Activated CD8-positive, alpha-beta T cell treated with anti-CD3 and anti-CD28 coated beads, Interleukin-2, amount 10 ng/mL, durations not matched to agents 7 days and 5 days (primary cell): ENCODE measurements at regions not wholly inside any gene's neighbourhood (a gene's known extent, or its start where the extent isn't known, plus 50 kb on each side); places are given as distances from the start of the nearest gene placed in this dataset.

ENCODE experiments used
- ATAC-seq: fragments of 150-1000 bp; cut with Tn5 transposase; one replicate; pipeline ENCODE4 v1.10.0; 2021; ENCODE audit warnings: moderate library complexity
- CTCF ChIA-PET: fragments of 350-600 bp; sonication (Branson Sonifier 250); formaldehyde crosslinking; loops from one replicate; lab custom pipeline; 2021; ENCODE audit warnings: antibody characterized with exemption; lab: Charles Lee
- POLR2A ChIA-PET: fragments of 350-600 bp; sonication (Branson Sonifier 250); formaldehyde crosslinking; loops from one replicate; lab custom pipeline; 2021; ENCODE audit warnings: antibody characterized with exemption; lab: Charles Lee
- DNase-seq: peaks from one replicate; pipeline ENCODE4 v3.0.0-alpha.2; 2020
- H3K27ac Mint-ChIP-seq: one replicate; pipeline ENCODE4 v1.8.0; 2021; ENCODE audit warnings: mild to moderate bottlenecking, mixed read lengths
- H3K27me3 Mint-ChIP-seq: one replicate; pipeline ENCODE4 v1.8.0; 2021; ENCODE audit warnings: low read depth, mixed read lengths
- H3K36me3 Mint-ChIP-seq: one replicate; pipeline ENCODE4 v1.8.0; 2021; ENCODE audit warnings: low read depth, mixed read lengths
- H3K4me1 Mint-ChIP-seq: one replicate; pipeline ENCODE4 v1.8.0; 2021; ENCODE audit warnings: low read depth, mixed read lengths
- H3K4me3 Mint-ChIP-seq: one replicate; pipeline ENCODE4 v1.8.0; 2021; ENCODE audit warnings: mild to moderate bottlenecking, mixed read lengths
- H3K9me3 Mint-ChIP-seq: one replicate; pipeline ENCODE4 v1.8.0; 2022; ENCODE audit warnings: mixed read lengths; ENCODE audit not compliant: insufficient read depth

- no peak for DNase-seq
- Mint-ChIP-seq H3K27ac (no peak overlapping the region), H3K4me3 (no peak overlapping the region), H3K27me3 (no peaks in the 10 kb centered on the region), H3K36me3 (no peaks in the 10 kb centered on the region), H3K4me1 (no peaks in the 10 kb centered on the region), H3K9me3 (no peaks in the 10 kb centered on the region)
- ATAC-seq = no peak
- CTCF ChIA-PET = no interaction called here
- POLR2A ChIA-PET = no interaction called here
Observed at GRCh38 chr4:41377196-41377595, 120.5 kb downstream of the UCHL1 start.

- POLR2A ChIA-PET = no interaction called here
- Mint-ChIP-seq H3K27me3 (no peaks in the 10 kb centered on the region), H3K36me3 (no peaks in the 10 kb centered on the region), H3K4me3 (no peak overlapping the region), H3K9me3 (no peaks in the 10 kb centered on the region), H3K27ac (no peak overlapping the region), H3K4me1 (no peaks in the 10 kb centered on the region)
- ATAC-seq = no peak
- no peak for DNase-seq
- CTCF ChIA-PET = no interaction called here
Observed at GRCh38 chr4:41379230-41379629, 122.5 kb downstream of the UCHL1 start.

GRCh38 chr4:41380511-41381157 lies 123.9 kb downstream of the UCHL1 start:
- no peaks in the 10 kb centered on the region for H3K4me1 Mint-ChIP-seq
- DNase-seq = no peak
- H3K4me3 Mint-ChIP-seq = no peak overlapping the region
- CTCF ChIA-PET = no interaction called here
- H3K36me3 Mint-ChIP-seq = no peaks in the 10 kb centered on the region
- H3K27me3 Mint-ChIP-seq = no peaks in the 10 kb centered on the region
- H3K9me3 Mint-ChIP-seq = no peaks in the 10 kb centered on the region
- no peak for ATAC-seq
- POLR2A ChIA-PET = no interaction called here
- H3K27ac Mint-ChIP-seq = no peak overlapping the region

GRCh38 chr4:41381384-41381783 lies 124.7 kb downstream of the UCHL1 start:
- H3K27ac Mint-ChIP-seq = no peak overlapping the region
- no peaks in the 10 kb centered on the region for H3K4me1 Mint-ChIP-seq
- DNase-seq (no peak), ATAC-seq (no peak)
- H3K36me3 Mint-ChIP-seq = no peaks in the 10 kb centered on the region
- no peaks in the 10 kb centered on the region for H3K27me3 Mint-ChIP-seq
- H3K9me3 Mint-ChIP-seq = no peaks in the 10 kb centered on the region
- no peak overlapping the region for H3K4me3 Mint-ChIP-seq
- ChIA-PET CTCF (no interaction called here), POLR2A (no interaction called here)

GRCh38 chr4:41384992-41385391 lies 128.3 kb downstream of the UCHL1 start:
- DNase-seq (no peak), ATAC-seq (no peak)
- CTCF ChIA-PET = no interaction called here
- Mint-ChIP-seq H3K27me3 (no peaks in the 10 kb centered on the region), H3K27ac (no peak overlapping the region), H3K9me3 (no peaks in the 10 kb centered on the region), H3K4me1 (no peaks in the 10 kb centered on the region), H3K4me3 (no peak overlapping the region), H3K36me3 (no peaks in the 10 kb centered on the region)
- POLR2A ChIA-PET = no interaction called here

- H3K4me1 Mint-ChIP-seq = no peaks in the 10 kb centered on the region
- H3K9me3 Mint-ChIP-seq = no peaks in the 10 kb centered on the region
- DNase-seq (no peak), ATAC-seq (no peak)
- H3K27me3 Mint-ChIP-seq = no peaks in the 10 kb centered on the region
- no peak overlapping the region for H3K27ac Mint-ChIP-seq
- POLR2A ChIA-PET = no interaction called here
- H3K4me3 Mint-ChIP-seq = no peak overlapping the region
- CTCF ChIA-PET = no interaction called here
- H3K36me3 Mint-ChIP-seq = no peaks in the 10 kb centered on the region
Observed at GRCh38 chr4:41385481-41385880, 128.8 kb downstream of the UCHL1 start.

GRCh38 chr4:41388080-41388479 lies 131.4 kb downstream of the UCHL1 start:
- POLR2A ChIA-PET = no interaction called here
- no peaks in the 10 kb centered on the region for H3K36me3 Mint-ChIP-seq
- CTCF ChIA-PET = no interaction called here
- no peak for ATAC-seq
- no peaks in the 10 kb centered on the region for H3K9me3 Mint-ChIP-seq
- DNase-seq = no peak
- no peaks in the 10 kb centered on the region for H3K27me3 Mint-ChIP-seq
- H3K27ac Mint-ChIP-seq = no peak overlapping the region
- no peaks in the 10 kb centered on the region for H3K4me1 Mint-ChIP-seq
- H3K4me3 Mint-ChIP-seq = no peak overlapping the region

GRCh38 chr4:41389356-41389755 lies 132.6 kb downstream of the UCHL1 start:
- no peaks in the 10 kb centered on the region for H3K4me1 Mint-ChIP-seq
- ATAC-seq = no peak
- H3K4me3 Mint-ChIP-seq = no peak overlapping the region
- POLR2A ChIA-PET = no interaction called here
- H3K27me3 Mint-ChIP-seq = no peaks in the 10 kb centered on the region
- DNase-seq = no peak
- CTCF ChIA-PET = no interaction called here
- H3K9me3 Mint-ChIP-seq = no peaks in the 10 kb centered on the region
- no peaks in the 10 kb centered on the region for H3K36me3 Mint-ChIP-seq
- H3K27ac Mint-ChIP-seq = no peak overlapping the region

GRCh38 chr4:41390661-41391060 lies 133.9 kb downstream of the UCHL1 start:
- CTCF ChIA-PET = no interaction called here
- DNase-seq (no peak), ATAC-seq (no peak)
- no peak overlapping the region for H3K27ac Mint-ChIP-seq
- no peaks in the 10 kb centered on the region for H3K27me3 Mint-ChIP-seq
- H3K4me1 Mint-ChIP-seq = no peaks in the 10 kb centered on the region
- no peaks in the 10 kb centered on the region for H3K9me3 Mint-ChIP-seq
- no peaks in the 10 kb centered on the region for H3K36me3 Mint-ChIP-seq
- no peak overlapping the region for H3K4me3 Mint-ChIP-seq
- POLR2A ChIA-PET = no interaction called here

GRCh38 chr4:41391271-41391670 lies 134.5 kb downstream of the UCHL1 start:
- H3K27me3 Mint-ChIP-seq = no peaks in the 10 kb centered on the region
- CTCF ChIA-PET = no interaction called here

GRCh38 chr4:41394481-41394894 lies 137.8 kb downstream of the UCHL1 start:
- POLR2A ChIA-PET = no interaction called here
- Mint-ChIP-seq H3K27ac (no peak overlapping the region), H3K36me3 (no peaks in the 10 kb centered on the region), H3K9me3 (no peaks in the 10 kb centered on the region), H3K4me1 (no peaks in the 10 kb centered on the region), H3K27me3 (no peaks in the 10 kb centered on the region), H3K4me3 (no peak overlapping the region)
- DNase-seq (no peak), ATAC-seq (no peak)
- CTCF ChIA-PET = no interaction called here

More at GRCh38 chr4:41391271-41391670, 134.5 kb downstream of the UCHL1 start:
- Mint-ChIP-seq H3K9me3 (no peaks in the 10 kb centered on the region), H3K4me3 (no peak overlapping the region), H3K36me3 (no peaks in the 10 kb centered on the region), H3K4me1 (no peaks in the 10 kb centered on the region), H3K27ac (no peak overlapping the region)
- DNase-seq = no peak
- no peak for ATAC-seq
- POLR2A ChIA-PET = no interaction called here

GRCh38 chr4:41396214-41396613 lies 139.5 kb downstream of the UCHL1 start:
- Mint-ChIP-seq H3K27ac (no peak overlapping the region), H3K9me3 (no peaks in the 10 kb centered on the region), H3K4me3 (no peak overlapping the region), H3K27me3 (no peaks in the 10 kb centered on the region), H3K4me1 (no peaks in the 10 kb centered on the region), H3K36me3 (no peaks in the 10 kb centered on the region)
- DNase-seq (no peak), ATAC-seq (no peak)
- CTCF ChIA-PET = no interaction called here
- POLR2A ChIA-PET = interaction anchor here (0.6 kb wide), 1 partner anchor 263 kb away, joined by 3 read pairs; no protein-coding TSS in a partner anchor

GRCh38 chr4:41396869-41397268 lies 140.1 kb downstream of the UCHL1 start:
- Mint-ChIP-seq H3K27me3 (no peaks in the 10 kb centered on the region), H3K9me3 (no peaks in the 10 kb centered on the region), H3K36me3 (no peaks in the 10 kb centered on the region), H3K4me1 (no peaks in the 10 kb centered on the region), H3K4me3 (no peak overlapping the region), H3K27ac (no peak overlapping the region)
- CTCF ChIA-PET = no interaction called here
- DNase-seq = no peak
- no peak for ATAC-seq
- POLR2A ChIA-PET = no interaction called here
